AG04449 (cell line): ENCODE measurements at regions not wholly inside any gene's neighbourhood (a gene's known extent, or its start where the extent isn't known, plus 50 kb on each side); places are given as distances from the start of the nearest gene placed in this dataset.

Experiments used
- CTCF ChIA-PET: fragments of 350-600 bp; formaldehyde crosslinking; extraction: SDS; loops from one replicate; lab custom pipeline; 2021; ENCODE audit warnings: antibody characterized with exemption; lab: Yijun Ruan, JAX
- POLR2A ChIA-PET: fragments of 400-600, 350-600 bp; formaldehyde crosslinking; extraction: SDS; loops from one replicate; lab custom pipeline; 2020; ENCODE audit warnings: antibody characterized with exemption, inconsistent platforms; lab: Yijun Ruan, JAX
- DNase-seq: peaks from one replicate; pipeline ENCODE4 v3.0.0-alpha.2; 2010; ENCODE audit warnings: low read depth, low spot score
- H3K4me3 ChIP-seq: 2 replicates; pipeline ENCODE4 v1.5.1; 2011; ENCODE audit warnings: low read depth, mild to moderate bottlenecking, control low read depth, low read length
- CTCF ChIP-seq: IDR thresholded peaks from one replicate; pipeline ENCODE4 v1.5.1; 2011; ENCODE audit warnings: mild to moderate bottlenecking, moderate library complexity, low read length, control low read depth, inconsistent platforms; ENCODE audit not compliant: insufficient read depth; ENCODE audit errors: missing control alignments

- DNase-seq: peak; percentile 23
- POLR2A ChIA-PET: no interaction called here
- TF ChIP-seq CTCF: peak; percentile 34
- H3K4me3 ChIP-seq: no peak overlapping the region
- CTCF ChIA-PET: interaction anchor here (0.7 to 2.3 kb wide), 10 partner anchors 10 to 1094 kb away, joined by 3 to 9 read pairs (median 3); no protein-coding TSS in a partner anchor
These were observed 89.6 kb upstream of the MAD2L1 start for GRCh38 chr4:120156120-120156718.

- DNase-seq: no peak
- no peak overlapping the region for H3K4me3 ChIP-seq
- TF ChIP-seq CTCF: no peak
- ChIA-PET CTCF (interaction anchor here (0.9 to 2.3 kb wide), 11 partner anchors 9 to 1153 kb away, joined by 3 to 9 read pairs (median 4); no protein-coding TSS in a partner anchor), POLR2A (no interaction called here)
These were observed 88.6 kb upstream of the MAD2L1 start for GRCh38 chr4:120155287-120155686.

- POLR2A ChIA-PET: no interaction called here
- no peak for DNase-seq
- no peak for TF ChIP-seq CTCF
- CTCF ChIA-PET: interaction anchor here (1.5 to 1.8 kb wide), 2 partner anchors 9 to 11 kb away, joined by 4 to 5 read pairs; no protein-coding TSS in a partner anchor
- H3K4me3 ChIP-seq: no peak overlapping the region
These were observed 78.0 kb upstream of the MAD2L1 start for GRCh38 chr4:120144634-120145033.

- DNase-seq: no peak
- no peak for TF ChIP-seq CTCF
- POLR2A ChIA-PET: no interaction called here
- CTCF ChIA-PET: interaction anchor here (1.5 to 1.8 kb wide), 2 partner anchors 10 to 11 kb away, joined by 4 to 5 read pairs; no protein-coding TSS in a partner anchor
- no peak overlapping the region for H3K4me3 ChIP-seq
These were observed 77.4 kb upstream of the MAD2L1 start for GRCh38 chr4:120144041-120144440.

GRCh38 chr4:120139392-120139791 lies 72.7 kb upstream of the MAD2L1 start:
- H3K4me3 ChIP-seq: no peak overlapping the region
- DNase-seq: no peak
- ChIA-PET CTCF (interaction anchor here (0.9 kb wide), 1 partner anchor 69 kb away, joined by 4 read pairs; no protein-coding TSS in a partner anchor), POLR2A (no interaction called here)
- TF ChIP-seq CTCF: no peak

- H3K4me3 ChIP-seq: no peak overlapping the region
- ChIA-PET POLR2A (no interaction called here), CTCF (no interaction called here)
- no peak for DNase-seq
- no peak for TF ChIP-seq CTCF
These were observed 66.3 kb upstream of the MAD2L1 start for GRCh38 chr4:120132935-120133334.
